ENCODE measurements at regions not wholly inside any gene's neighbourhood (a gene's known extent, or its start where the extent isn't known, plus 50 kb on each side); places are given as distances from the start of the nearest gene placed in this dataset.

GRCh38 chr3:156005736-156006135, 114.6 kb upstream of the KCNAB1 start:
- TF ChIP-seq POLR2A (IDR thresholded peaks at IDR 0.05) (no peak), CTCF (IDR thresholded peaks at IDR 0.05) (no peak), EP300 (IDR thresholded peaks at IDR 0.05) (no peak)
